Rectal smooth muscle tissue (tissue), 1 donor: ENCODE measurements at regions not wholly inside any gene's neighbourhood (a gene's known extent, or its start where the extent isn't known, plus 50 kb on each side); places are given as distances from the start of the nearest gene placed in this dataset.

Experiments used
- H3K27ac ChIP-seq: one replicate; pipeline ENCODE4 v1.7.0; 2013; ENCODE audit warnings: low read depth, low read length, inconsistent platforms
- H3K27me3 ChIP-seq: one replicate; pipeline ENCODE4 v1.7.0; 2013; ENCODE audit warnings: low read length; ENCODE audit not compliant: control insufficient read depth, insufficient read depth
- H3K36me3 ChIP-seq: one replicate; pipeline ENCODE4 v1.7.0; 2013; ENCODE audit warnings: low read length; ENCODE audit not compliant: control insufficient read depth, insufficient read depth
- H3K4me1 ChIP-seq: one replicate; pipeline ENCODE4 v1.7.0; 2013; ENCODE audit warnings: low read length; ENCODE audit not compliant: control insufficient read depth, insufficient read depth
- H3K4me3 ChIP-seq: one replicate; pipeline ENCODE4 v1.7.0; 2013; ENCODE audit warnings: low read length
- H3K9ac ChIP-seq: one replicate; pipeline ENCODE4 v1.7.0; 2013; ENCODE audit warnings: low read length

DNA sequence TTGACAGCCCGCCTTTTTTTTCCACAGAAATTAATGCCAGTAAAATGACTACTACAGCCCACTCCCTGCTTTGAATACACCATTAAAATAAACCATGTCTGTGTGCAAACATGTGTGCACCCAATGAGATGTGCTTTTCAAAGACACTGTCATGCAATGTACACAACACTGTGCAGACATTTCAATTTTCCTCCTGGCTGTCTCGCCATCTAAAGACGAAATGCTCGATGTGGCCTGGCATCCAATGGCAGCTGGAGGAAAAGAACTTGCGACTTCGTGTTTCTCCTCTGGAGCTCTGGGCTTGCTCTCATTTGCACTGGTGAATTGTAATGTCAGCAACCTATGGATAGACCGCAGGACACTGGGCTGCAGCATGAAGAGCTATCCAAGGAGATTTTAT lies 147.0 kb upstream of the NAV2 start:
- Histone ChIP-seq H3K27ac (peak overlapping the region; percentile 93), H3K27me3 (no peaks in the 10 kb centered on the region), H3K4me1 (peaks cover 27% of the 10 kb centered on the region), H3K9ac (no peak overlapping the region), H3K36me3 (no peaks in the 10 kb centered on the region), H3K4me3 (no peak overlapping the region)

DNA sequence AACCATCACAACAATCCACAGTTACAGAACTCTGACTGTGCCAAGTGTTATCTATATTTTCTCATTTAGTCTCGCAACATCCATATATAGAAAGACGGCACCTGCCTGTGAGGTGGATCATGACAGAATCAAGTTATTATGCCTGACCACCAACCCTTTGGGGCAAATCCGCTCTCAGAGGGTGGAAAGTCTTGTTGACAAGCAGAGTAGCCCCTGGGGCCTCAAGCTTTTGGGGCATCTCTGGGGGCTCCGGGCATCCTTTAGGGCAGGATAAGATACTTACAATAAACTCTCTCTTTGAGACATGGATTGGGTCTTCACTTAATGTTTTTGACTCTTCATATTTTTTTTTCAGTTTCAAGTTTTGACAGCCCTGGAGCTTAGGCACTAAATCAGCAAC lies 150.5 kb upstream of the NAV2 start:
- Histone ChIP-seq H3K9ac (no peak overlapping the region), H3K4me3 (no peak overlapping the region), H3K4me1 (peaks cover 18% of the 10 kb centered on the region), H3K27ac (no peak overlapping the region), H3K27me3 (no peaks in the 10 kb centered on the region), H3K36me3 (no peaks in the 10 kb centered on the region)

DNA sequence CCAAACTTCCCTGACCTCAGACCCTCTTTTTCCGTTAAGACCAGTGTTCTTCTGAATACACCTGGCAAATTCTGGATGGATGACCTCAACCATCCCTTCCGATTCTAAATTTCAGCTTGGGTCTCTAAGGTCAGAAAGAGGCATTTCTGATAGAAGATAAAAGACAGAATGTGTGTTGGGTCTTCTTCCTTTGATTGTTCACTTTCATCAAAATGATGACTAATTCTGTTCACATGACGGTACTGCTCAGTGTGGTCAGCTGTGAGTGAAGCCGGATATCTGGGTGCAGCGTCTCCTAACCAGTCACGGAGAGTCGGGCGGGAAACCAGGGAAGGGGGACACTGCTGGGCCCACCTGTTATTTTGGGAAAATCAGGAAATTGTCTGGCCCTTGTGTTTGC lies 151.6 kb upstream of the NAV2 start:
- H3K27me3 ChIP-seq: no peaks in the 10 kb centered on the region
- H3K9ac ChIP-seq: no peak overlapping the region
- H3K4me1 ChIP-seq: peaks cover 6% of the 10 kb centered on the region
- H3K27ac ChIP-seq: no peak overlapping the region
- no peaks in the 10 kb centered on the region for H3K36me3 ChIP-seq
- H3K4me3 ChIP-seq: no peak overlapping the region

DNA sequence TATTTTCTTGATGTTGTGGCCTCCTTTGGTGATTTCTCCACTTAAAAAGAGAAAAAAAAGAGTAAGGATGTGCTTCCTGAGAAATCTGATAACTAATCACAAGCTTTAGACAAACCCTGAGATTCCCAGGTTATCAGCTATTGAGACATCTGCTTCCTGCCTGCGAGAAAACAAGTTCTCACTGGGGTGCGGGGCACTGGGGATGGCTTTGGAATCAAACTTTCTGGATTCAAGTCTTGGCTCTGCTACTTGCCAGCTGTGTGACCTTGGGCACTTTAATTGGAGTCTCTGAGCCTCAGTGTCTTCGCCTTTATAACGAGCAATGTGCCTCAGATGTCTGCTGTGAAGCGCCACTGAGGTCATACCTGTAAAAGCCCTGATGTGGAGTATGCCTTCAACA lies 152.5 kb upstream of the NAV2 start:
- Histone ChIP-seq H3K4me3 (no peak overlapping the region), H3K9ac (no peak overlapping the region), H3K36me3 (no peaks in the 10 kb centered on the region), H3K4me1 (peaks cover 1% of the 10 kb centered on the region), H3K27ac (no peak overlapping the region), H3K27me3 (no peaks in the 10 kb centered on the region)

DNA sequence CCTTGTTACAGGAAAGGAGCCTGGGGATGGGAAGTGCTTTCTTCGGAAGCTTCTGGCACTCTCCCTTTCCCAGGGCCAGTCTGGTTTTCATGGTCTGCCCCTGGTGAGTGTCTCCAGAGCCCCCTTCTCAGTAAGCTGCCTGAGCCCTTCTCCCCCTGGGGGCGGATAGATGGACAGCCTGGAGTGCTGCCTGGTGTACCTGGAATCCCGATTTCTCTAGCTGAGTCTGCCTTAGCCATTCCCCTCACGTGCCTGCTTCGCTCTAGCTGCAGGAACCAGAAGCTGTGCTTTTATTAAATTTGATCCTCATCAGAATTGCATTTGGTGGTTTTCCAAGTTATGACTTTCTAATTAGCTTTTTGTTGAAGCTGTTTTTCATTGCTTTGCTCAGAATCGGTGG lies 152.9 kb upstream of the NAV2 start:
- H3K27me3 ChIP-seq: no peaks in the 10 kb centered on the region
- H3K27ac ChIP-seq: no peak overlapping the region
- H3K36me3 ChIP-seq: no peaks in the 10 kb centered on the region
- H3K4me1 ChIP-seq: no peaks in the 10 kb centered on the region
- no peak overlapping the region for H3K4me3 ChIP-seq
- no peak overlapping the region for H3K9ac ChIP-seq

DNA sequence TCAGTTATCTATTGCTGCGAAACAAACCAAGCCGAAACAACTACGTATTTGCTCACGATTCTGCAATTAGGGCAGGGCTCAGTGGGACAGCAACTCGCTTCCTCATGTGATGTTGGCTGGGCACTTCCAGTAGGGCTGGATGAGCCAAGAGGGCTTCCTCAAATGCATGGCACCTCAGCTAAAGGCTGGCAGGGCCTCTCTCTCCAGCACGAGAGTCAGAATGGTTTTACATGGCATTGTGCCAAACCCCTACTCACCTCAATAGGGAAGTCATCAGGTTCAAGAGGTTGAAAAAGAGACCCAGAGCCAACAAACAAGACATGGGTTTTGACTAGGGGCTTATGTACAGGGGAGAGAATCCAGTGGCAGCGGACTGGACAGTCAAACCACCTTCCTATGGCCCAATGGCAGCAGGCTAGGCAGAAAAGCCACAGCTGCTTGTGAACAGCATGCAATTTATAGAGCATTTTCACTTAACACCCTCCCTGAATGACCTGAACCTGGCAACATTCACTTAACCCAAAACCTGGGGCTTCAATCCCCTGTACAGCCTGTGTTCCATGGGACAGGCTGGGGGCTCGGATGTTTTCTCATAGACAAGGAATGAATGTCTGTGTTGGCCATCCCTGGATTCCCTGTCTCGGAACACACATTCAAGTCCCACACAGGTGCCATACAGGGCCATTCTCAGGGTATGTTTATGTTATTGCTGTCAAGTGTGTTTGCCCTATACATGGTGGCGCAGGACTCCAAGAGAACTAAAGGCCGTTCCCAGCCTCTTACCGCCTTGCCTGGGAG lies 154.2 kb upstream of the NAV2 start:
- H3K36me3 ChIP-seq: no peaks in the 10 kb centered on the region
- no peaks in the 10 kb centered on the region for H3K27me3 ChIP-seq
- no peaks in the 10 kb centered on the region for H3K4me1 ChIP-seq
- H3K27ac ChIP-seq: no peak overlapping the region
- no peak overlapping the region for H3K4me3 ChIP-seq
- H3K9ac ChIP-seq: no peak overlapping the region

DNA sequence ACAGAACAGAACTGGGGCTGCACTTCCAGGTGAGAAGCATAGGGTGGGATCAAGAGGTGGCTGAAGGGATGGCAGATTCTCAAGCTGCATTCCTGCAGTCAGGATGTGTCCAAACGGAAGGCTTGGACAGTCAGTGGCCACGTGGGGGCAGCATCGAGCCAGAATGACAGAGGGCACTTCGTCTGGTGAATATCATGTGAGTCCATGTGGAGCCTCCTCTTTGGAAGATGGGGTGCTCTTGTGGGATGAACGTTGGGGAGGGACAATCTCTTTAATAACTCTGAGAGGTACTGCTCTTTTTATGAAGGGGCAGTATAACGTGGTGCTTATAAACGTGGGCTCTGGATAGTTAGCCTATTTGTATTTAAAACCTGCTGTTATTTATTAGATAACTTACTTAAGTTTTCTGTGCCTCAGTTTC lies 154.9 kb upstream of the NAV2 start:
- Histone ChIP-seq H3K4me1 (no peaks in the 10 kb centered on the region), H3K27ac (no peak overlapping the region), H3K4me3 (no peak overlapping the region), H3K9ac (no peak overlapping the region), H3K27me3 (no peaks in the 10 kb centered on the region), H3K36me3 (no peaks in the 10 kb centered on the region)

DNA sequence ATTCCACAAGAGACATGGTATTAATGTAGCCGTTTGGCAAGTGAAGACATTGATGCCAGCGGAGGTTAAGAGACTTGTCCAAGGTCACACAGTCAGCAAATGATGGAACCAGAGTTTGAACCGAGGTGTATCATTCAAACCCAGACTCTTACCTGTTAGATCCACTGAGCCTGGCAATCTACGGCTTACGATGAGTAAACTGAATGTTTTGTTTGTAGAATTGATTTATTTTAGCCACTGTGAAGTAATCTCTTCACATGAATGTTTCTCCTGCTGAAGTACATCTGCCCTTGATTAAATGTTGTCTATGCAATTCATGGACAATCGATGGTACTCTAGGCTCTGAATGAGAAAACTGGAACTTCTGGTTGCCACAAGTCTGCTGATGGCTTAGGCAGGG lies 155.5 kb upstream of the NAV2 start:
- Histone ChIP-seq H3K36me3 (no peaks in the 10 kb centered on the region), H3K9ac (no peak overlapping the region), H3K4me3 (no peak overlapping the region), H3K27ac (no peak overlapping the region), H3K4me1 (no peaks in the 10 kb centered on the region), H3K27me3 (no peaks in the 10 kb centered on the region)

DNA sequence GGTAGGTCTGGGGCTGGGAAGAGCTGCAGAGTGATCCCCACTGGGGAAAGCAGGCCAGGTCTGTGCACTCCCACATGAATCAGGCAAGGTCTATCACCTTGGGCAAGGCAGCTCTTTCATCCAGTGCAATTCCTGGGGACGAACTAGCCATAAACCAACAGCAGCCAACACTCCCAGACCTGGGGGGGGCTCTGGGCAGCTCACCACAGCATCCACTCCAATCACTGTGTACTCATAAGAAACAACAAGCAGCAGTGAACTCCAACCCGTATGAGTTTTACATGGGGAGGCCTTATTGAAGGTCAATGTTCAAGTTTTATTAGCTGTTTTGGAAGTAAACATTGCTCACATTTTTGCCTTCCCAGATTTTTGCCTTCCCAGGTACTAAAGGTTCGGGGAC lies 157.4 kb upstream of the NAV2 start:
- Histone ChIP-seq H3K36me3 (no peaks in the 10 kb centered on the region), H3K4me1 (no peaks in the 10 kb centered on the region), H3K4me3 (no peak overlapping the region), H3K27ac (no peak overlapping the region), H3K27me3 (no peaks in the 10 kb centered on the region), H3K9ac (no peak overlapping the region)

DNA sequence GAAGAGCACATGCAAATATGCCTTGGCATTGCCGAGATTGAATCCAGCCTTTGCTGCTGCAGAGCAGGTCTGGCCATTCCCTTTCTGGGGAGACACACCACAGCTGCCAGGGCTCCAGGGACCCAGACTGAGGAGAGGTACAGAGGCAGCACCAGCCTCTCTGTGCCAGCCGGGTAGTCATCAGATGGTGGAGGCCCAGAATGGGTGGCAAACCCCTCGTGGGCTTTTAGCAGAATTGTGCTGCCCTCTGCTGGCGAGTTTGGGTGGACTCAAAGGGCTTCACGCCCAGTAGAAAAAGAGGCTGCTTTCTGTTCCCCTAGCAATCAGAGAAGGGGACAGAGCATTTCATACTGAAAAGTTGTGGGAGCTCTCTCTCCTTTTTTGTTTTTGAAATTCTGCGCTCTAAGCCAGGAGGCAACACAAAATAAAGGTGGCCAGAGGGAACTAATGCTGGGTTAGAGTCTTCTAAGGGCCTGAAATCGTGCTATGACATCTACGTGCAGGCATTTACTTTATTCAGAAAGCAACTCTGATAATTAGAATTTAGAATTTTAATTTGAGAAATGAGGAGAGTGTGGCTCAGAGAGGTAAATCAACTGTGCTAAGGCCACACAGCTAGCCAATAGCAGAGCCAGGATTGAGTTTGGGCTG lies 158.8 kb upstream of the NAV2 start:
- Histone ChIP-seq H3K9ac (no peak overlapping the region), H3K4me3 (no peak overlapping the region)

DNA sequence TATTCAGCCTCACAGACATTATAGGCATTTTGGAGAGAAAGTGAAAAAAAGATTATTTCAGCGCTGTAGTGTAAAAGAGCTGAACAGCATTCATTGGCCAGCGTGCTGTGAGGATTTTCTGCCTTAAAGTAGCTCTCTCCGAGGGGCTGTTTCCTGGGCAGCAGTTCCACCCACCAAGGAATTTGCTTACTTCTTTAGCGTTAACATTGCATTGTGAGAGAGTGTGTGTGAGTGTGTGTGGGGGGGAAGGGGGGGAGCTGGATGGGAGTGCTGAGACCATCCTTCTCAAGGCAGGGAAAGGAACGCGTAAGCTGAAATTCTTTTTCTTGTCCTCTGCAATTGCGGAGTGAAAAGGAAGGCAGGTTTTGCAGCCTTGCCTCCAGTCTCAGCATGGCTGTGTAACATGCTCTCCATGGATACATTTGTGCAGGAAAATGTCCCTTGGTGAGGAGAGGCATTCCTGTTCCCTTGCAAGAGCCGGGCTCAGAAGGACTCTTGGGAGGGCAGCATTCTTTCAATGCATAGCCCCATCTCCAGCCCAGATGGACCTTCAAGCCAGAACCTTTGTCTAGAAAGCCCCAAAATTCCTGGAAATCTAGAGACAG lies 159.9 kb upstream of the NAV2 start:
- Histone ChIP-seq H3K27ac (no peak overlapping the region), H3K4me3 (no peak overlapping the region), H3K9ac (no peak overlapping the region)

More for the DNA sequence above, 158.8 kb upstream of the NAV2 start:
- no peaks in the 10 kb centered on the region for H3K27me3 ChIP-seq
- H3K27ac ChIP-seq: no peak overlapping the region
- H3K4me1 ChIP-seq: no peaks in the 10 kb centered on the region
- no peaks in the 10 kb centered on the region for H3K36me3 ChIP-seq

DNA sequence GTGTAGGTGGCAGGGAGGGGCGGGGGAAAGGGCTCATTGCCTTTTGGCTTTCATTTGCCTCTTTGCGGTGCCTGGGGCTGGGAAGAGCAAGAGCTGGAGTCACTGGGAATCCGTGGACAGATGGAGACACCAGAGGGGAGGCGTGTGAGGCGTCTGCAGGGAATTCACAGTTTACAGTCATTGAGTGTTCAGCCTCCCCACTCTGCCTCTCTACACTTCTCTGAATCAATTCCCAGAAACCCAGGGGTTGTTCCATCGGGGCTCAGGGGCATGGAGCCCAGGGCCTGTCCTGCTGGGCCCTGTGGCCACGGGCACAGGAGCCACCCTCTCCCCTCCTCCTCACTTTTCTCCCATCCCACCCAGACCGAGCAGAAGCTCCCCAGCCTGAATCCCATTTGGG lies 160.5 kb upstream of the NAV2 start:
- H3K9ac ChIP-seq: no peak overlapping the region
- no peaks in the 10 kb centered on the region for H3K36me3 ChIP-seq
- no peaks in the 10 kb centered on the region for H3K4me1 ChIP-seq
- no peak overlapping the region for H3K4me3 ChIP-seq
- no peaks in the 10 kb centered on the region for H3K27me3 ChIP-seq
- no peak overlapping the region for H3K27ac ChIP-seq

More for the DNA sequence above, 159.9 kb upstream of the NAV2 start:
- Histone ChIP-seq H3K36me3 (no peaks in the 10 kb centered on the region), H3K27me3 (no peaks in the 10 kb centered on the region), H3K4me1 (no peaks in the 10 kb centered on the region)
